Fibroblast of skin of left quadriceps (primary cell): ENCODE measurements at regions not wholly inside any gene's neighbourhood (a gene's known extent, or its start where the extent isn't known, plus 50 kb on each side); places are given as distances from the start of the nearest gene placed in this dataset.

Source experiments
- DNase-seq, 2 experiments: peaks; one replicate each; pipeline ENCODE4 v3.0.0-alpha.2; 2013; ENCODE audit warnings: low read depth in 2 of 2

DNA sequence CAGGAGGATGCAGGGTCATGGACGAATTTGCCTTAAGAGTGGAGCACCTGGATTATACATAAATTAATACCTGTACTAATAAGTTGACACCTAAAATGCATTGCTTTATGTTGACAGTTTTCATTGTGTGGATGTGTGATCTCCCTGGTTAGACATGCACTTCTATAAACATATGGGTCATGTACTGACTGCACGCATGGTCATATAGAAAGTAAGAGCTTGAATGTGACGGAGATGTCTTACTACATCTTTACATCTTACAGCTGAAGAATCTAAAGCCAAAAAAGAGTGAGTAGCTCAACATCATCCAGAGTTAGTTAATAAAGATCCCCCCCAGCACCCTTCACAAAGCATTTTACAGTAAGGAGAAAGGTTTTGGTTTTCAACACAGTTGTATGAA, 408.4 kb upstream of the JARID2 start:
- DNase-seq: no peak

DNA sequence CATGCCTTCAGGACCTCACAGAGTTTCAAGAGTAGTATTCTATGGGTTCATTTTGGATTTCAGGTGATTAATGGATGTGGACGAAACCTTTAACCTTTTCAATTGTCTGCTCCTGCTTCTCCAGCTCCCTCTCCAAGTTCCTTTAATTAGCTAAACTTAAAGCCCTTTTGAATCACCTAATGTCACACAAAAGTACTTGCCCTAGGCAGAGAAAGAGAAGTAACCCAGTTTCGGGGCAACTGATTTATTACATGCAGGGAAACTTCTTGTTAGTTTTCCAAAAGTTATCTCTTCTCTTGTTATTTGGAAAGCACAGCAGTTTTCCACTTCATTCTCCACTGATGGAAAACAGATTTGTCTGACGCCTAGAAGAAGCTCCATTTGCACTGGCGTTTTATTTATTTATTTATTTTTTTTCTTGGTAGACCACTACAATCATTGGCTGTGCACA, 407.7 kb upstream of the JARID2 start:
- no peak for DNase-seq

DNA sequence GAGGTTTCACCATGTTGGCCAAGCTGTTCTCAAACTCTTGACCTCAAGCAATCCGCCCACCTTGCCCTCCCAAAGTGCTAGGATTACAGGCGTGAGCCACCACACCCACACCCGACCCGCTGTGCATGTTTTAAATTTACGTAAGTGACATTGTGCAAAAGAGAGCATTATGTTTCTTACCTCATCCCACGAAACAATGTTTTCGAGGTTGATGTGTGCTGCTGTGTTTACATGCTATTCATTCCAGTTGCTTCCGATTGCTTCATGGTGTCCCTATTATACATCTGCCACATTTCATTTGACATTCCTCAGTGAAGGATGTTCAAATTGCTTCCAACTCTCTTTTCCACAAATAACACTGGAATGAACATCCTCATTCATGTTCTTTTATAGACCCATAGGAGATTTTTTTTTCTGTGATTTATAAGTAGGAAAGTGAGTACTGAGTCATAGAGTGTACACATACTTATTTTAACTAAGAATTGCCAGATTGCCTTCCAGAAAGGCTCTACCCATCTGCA, 403.9 kb upstream of the JARID2 start:
- DNase-seq: peak; percentile 99

DNA sequence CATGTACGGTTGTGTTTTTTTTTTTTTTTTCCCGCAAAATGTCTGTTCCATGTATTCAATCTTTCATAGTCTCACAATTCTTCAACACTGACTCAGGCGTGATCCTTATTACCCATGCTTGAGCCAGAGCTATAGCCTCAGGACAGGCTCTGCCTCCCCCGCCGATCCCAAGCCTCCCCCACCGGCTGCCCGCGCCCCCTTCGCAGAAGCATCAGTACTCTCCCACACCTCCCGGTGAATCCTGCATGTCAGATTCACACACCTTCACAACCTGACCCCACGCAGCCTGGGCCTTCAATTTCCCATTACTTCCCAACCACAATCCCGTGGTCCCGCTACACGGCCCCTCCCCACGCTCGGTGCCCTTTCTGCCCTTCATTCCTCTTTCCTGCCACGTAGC, 401.5 kb upstream of the JARID2 start:
- no peak for DNase-seq

GRCh38 chr6:14848019-14848418, 397.9 kb upstream of the JARID2 start:
- no peak for DNase-seq

- DNase-seq: no peak
These were observed 396.7 kb upstream of the JARID2 start for GRCh38 chr6:14849185-14849584.

GRCh38 chr6:14851281-14851680, 394.6 kb upstream of the JARID2 start:
- no peak for DNase-seq

DNA sequence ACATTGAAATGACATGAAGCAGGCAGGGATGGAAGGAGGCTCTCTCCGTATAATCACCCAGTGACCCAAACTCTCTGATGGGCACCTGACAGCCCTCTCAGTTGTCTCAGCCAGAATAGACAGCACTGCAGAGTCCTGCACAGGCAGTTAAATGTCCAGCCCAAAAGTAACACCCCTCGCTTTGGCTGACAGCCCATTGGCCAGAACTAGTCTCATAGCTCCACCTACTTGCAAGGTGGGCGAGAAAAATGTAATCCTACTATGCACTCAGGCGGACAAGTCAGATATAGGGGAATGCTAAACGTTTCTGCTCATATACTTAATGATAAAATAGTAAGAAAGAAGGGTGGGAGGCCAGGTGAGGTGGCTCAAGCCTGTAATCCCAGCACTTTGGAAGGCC, 393.5 kb upstream of the JARID2 start:
- DNase-seq: no peak

DNA sequence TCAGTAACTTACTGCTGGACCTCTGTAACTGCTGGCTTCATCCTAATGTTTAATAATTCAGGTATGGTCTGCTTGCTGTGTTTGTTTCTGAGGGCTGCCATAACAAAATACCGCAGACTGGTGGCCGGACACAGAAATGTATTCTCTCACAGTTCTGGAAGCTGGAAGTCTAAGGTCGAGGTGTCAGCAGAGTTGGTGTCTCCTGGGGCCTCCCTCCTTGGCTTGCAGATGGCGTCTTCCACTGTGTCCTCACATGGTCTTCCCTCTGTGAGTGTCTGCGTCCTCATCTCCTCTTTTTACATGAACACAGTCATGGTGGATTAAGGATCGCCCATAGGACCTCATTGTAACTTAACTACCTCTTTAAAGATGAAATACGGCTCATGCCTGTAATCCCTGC, 389.7 kb upstream of the JARID2 start:
- DNase-seq: no peak

DNA sequence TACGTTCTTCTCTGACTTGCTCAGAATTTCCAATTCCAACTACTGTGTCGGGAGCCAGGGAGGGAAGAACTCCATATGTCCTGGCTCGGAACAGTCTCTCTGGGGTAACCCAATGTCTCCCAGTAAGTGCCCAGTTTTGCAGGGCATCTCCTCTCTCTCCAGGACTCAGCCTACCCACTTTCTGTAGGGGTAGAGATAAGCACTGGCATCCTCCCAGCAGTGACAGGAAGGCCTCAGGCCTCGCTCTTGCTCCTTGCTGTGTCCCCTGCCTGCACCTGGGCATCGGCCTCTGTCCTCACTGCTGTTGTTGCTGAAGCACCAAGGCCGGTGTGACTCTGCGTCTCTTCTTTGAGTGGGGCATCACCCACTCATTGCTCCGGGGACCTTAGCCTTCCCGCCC, 388.9 kb upstream of the JARID2 start:
- DNase-seq: no peak

DNA sequence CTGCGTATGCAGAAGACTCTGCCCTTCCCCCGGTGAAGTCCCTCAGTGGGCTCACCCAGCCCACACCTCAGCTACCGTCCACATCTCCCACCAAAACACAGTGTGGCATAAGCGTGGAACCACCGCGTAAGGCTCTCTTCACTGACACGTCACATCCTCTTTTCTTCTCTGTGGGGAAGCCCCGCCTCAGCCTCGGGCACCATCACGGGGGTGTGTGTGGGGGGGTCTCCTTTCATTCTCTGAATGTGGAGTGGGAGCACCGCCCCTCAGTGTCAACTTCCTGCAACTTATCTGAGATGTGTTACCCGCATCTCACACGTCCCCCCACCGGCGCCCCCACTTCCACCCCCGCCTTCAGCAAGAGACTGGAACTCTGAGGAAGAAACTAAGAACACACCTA, 388.4 kb upstream of the JARID2 start:
- DNase-seq: no peak

GRCh38 chr6:14858808-14859207, 387.1 kb upstream of the JARID2 start:
- DNase-seq: no peak

- no peak for DNase-seq
These were observed 385.1 kb upstream of the JARID2 start for GRCh38 chr6:14860774-14861173.

DNA sequence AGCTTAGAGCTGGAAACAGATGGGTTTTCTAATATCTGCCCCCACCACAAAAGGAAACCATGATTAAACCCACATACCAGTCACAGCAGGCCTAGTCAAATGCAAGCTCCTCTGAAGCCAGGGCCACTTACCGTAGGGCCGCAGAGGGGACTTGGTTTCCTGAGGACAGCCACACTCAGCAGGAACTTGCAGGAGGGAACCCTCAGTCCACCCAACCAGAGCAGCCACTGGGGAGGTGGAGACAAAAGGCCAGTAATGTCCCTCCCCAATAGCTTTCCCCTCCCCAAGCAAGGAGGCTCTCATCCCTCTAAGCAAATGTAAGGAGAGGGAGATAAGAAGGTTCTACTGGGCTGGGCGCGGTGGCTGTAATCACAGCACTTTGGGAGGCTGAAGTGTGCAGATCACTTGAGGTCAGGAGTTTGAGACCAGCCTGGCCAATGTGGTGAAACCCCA, 384.4 kb upstream of the JARID2 start:
- DNase-seq: no peak

DNA sequence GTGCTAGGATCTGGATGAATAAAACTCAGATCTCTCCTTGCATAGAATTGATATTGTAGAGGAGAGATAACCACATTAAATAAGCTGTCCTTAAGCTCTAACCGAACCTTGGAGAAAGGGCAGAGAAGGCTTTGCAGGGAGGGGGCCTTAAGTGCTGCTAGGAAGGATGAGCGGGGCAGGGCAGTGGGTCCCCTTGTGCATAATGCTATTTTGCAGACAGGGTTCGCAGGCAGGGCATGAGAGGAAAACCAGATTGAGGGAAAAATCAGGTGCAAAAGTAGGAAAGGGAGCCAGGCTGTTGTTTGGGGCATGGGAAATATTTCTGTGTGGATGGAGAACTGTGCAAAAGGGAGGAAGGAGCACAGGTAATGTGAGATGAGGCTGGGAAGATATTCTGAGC, 383.0 kb upstream of the JARID2 start:
- DNase-seq: no peak

GRCh38 chr6:14863902-14864850, 381.7 kb upstream of the JARID2 start:
- DNase-seq: no peak

- no peak for DNase-seq
These were observed 380.3 kb upstream of the JARID2 start for GRCh38 chr6:14865531-14866100.

DNA sequence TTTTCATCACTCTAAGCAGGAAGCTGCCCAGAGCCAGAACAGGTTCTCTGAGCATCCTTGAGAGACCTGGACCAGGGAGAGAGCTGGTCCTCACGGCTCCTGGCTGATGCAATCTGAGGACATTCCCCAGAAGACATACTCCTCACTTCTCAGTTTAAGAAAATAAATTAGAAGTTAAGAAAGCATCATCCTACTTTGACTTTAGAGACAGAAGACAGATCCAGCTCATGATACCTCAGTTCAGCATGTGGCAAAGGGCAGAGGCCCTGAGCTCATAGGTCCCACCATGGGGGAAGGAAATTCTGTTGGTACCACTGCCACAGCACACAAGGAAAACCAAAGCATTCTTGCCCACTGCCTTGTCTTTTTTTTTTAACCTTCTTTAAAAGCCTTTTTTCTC, 378.1 kb upstream of the JARID2 start:
- no peak for DNase-seq

- no peak for DNase-seq
These were observed 374.6 kb upstream of the JARID2 start for GRCh38 chr6:14871221-14871620.

DNA sequence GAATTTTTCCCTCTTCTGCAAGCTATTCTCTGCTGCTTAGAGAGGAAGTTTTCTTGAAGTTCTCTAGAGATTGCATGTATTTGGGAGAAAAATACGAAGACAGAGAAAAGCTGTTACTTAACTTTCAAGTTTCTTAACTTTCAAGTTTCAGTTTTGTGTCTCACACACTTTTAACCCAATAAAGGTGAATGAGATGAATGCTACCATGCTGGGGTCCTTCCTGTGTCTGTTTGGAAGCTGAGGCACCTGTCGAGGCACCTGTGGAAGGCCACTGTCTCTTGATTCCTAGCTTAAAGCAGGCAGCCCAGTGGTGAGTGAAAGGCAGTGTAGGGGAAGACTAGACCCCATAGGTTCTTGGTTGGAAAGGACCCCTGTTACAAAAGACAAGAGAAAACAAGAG, 372.8 kb upstream of the JARID2 start:
- DNase-seq: no peak

DNA sequence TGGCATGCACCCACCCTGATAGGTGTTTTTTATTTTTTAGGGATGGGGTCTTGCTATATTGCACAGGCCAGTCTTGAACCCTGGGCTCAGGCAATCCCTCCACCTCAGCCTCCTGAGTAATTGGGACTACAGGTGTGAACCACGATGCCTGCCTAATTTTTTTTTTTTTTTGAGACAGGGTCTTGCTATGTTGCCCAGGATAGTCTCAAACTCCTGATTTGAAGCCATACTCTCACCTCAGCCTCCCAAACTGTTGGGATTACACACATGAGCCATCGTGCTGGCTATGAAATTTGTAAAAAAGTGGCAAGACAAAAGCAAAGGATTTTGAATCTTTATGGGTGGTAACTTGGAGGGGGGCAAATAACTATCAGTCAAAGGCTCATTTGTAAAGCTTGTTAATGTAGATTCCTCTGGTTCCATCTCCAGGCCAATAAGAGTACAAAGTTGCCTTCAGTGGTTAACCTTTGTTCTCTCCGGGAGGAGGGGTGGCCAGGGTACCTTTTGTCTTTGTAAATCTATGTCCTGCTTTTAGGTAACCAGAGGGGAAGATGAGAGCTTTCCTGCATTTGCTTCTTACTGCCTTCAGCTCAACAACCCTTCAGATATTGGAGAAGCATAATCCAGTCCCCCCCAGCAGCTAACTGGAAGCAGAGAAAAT, 372.0 kb upstream of the JARID2 start:
- DNase-seq: no peak

- DNase-seq: no peak
These were observed 370.8 kb upstream of the JARID2 start for GRCh38 chr6:14874975-14875480.
